Activated naive CD4-positive, alpha-beta T cell treated with anti-CD3 and anti-CD28 coated beads, Interleukin-2, amount 50 U/mL, for 72 hours (primary cell): ENCODE measurements at regions not wholly inside any gene's neighbourhood (a gene's known extent, or its start where the extent isn't known, plus 50 kb on each side); places are given as distances from the start of the nearest gene placed in this dataset.

ENCODE experiments used
- ATAC-seq, 2 donors: fragments of 150-1000 bp; cut with Tn5 transposase; 2 replicates each; pipeline ENCODE4 v1.10.0; 2021; ENCODE audit warnings: mild to moderate bottlenecking in 2 of 2, moderate library complexity in 2 of 2
- DNase-seq, 2 donors: peaks; one replicate each; pipeline ENCODE4 v3.0.0; 2021 to 2022; ENCODE audit warnings: low spot score in 2 of 2
- H3K27ac Mint-ChIP-seq, 2 donors: one replicate each; pipeline ENCODE4 v1.8.0; 2022; ENCODE audit warnings: mild to moderate bottlenecking in 2 of 2, mixed read lengths in 2 of 2
- H3K36me3 Mint-ChIP-seq, 2 donors: one replicate each; pipeline ENCODE4 v1.8.0; 2022; ENCODE audit warnings: mixed read lengths in 2 of 2
- H3K9me3 Mint-ChIP-seq, 2 donors: one replicate each; pipeline ENCODE4 v1.8.0; 2022; ENCODE audit warnings: mixed read lengths in 2 of 2

DNA sequence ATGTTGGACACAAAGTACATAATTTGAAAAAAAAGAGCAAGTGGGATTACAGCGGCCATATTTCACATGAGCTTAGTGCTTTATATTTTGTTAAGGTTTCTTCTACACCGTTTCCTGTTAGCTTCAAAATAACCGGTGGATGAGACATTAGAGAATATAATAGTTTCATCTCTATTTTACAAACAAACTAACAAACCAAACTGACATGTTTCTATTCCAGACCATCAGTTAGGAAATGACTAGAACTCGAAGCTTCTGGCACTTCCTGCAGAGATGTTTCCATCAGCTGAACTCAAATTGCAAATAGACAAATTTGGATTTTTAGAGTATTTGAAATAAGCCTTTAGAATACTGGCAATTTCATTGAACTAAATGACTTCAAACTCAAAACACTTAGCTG lies 86.5 kb downstream of the MTRR start:
- Mint-ChIP-seq H3K9me3 (peaks cover 4% of the 10 kb centered on the region in 2 donors), H3K36me3 (no peaks in the 10 kb centered on the region), H3K27ac (no peak overlapping the region)
- ATAC-seq = no peak
- no peak for DNase-seq

DNA sequence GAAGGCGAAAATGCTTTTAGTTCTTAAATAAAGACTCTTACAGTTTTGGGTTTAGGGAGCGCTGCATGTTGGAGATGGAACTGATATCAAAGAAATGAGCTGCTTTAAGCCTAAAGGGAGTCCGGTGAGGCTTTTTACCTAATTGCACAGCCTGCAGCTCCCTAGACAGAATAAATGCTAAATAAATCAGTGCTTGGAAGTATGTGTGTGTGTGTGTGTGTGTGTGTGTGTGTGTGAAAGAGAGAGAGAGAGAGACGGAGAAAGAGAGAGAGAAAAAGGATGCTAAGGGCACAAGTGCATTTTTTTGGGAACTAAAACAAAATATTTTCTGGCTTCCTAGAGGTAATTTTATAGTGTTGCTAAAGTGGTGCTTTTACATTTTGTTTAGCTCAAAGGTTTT lies 88.4 kb downstream of the MTRR start:
- H3K27ac Mint-ChIP-seq = no peak overlapping the region
- DNase-seq = no peak
- H3K9me3 Mint-ChIP-seq = no peaks in the 10 kb centered on the region
- no peak for ATAC-seq
- no peaks in the 10 kb centered on the region for H3K36me3 Mint-ChIP-seq

DNA sequence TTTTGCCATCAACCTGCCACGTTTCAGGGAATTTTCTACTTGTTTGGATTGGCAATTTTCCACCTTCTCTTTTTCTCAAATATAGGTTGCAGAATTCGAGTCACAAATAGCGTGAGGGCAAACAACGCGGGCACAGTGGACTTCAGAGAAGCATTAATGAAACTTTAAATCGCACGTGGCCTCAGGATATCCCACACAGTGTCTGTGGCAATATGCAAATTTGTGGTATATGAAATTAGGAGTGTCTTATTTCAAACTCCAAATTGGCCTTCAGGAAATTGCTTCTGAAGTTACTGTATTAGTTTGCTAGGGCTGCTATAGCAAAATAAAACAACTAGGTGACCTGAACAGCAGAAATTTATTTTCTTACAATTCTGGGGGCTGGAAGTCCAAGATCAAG lies 91.2 kb downstream of the MTRR start:
- H3K9me3 Mint-ChIP-seq = no peaks in the 10 kb centered on the region
- DNase-seq = no peak
- H3K36me3 Mint-ChIP-seq = no peaks in the 10 kb centered on the region
- no peak overlapping the region for H3K27ac Mint-ChIP-seq
- ATAC-seq = no peak

DNA sequence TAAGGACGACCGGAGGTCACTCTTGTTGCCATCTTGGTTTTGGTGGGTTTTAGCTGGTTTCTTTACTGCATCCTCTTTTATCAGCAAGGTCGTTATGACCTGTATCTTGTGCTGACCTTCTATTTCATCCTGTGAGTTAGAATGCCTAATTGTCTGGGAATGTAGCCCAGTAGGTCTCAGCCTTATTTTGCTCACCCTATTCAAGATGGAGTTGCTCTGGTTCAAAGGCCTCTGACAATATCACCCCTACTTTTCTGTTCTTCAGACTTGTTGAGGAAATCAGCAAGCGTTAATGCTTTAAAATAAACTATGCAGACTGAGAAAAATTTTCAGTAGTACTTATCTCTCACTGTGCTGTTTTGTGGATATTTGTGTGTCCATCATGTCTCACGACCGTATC lies 92.6 kb downstream of the MTRR start:
- Mint-ChIP-seq H3K36me3 (no peaks in the 10 kb centered on the region), H3K27ac (no peak overlapping the region), H3K9me3 (no peaks in the 10 kb centered on the region)
- DNase-seq = no peak
- no peak for ATAC-seq

DNA sequence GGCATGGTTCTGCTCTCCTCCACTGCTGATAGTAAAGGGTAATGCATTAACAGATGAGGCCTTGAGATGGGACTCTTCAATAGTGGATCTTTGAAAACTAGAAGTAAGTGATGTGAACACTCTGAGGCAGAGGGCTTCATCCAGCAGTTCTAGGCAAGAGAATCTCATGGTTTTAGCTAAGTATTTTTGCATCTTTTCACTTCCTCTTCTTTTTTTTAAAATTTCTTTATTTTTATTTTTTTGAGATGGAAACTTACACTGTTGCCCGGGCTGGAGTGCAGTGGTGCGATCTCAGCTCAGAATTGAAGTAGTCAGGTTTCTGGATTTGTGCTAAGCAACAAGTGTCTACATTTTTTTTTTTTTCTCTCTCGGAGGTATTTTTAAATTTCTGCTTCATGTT lies 101.9 kb downstream of the MTRR start:
- ATAC-seq = no peak
- Mint-ChIP-seq H3K27ac (no peak overlapping the region), H3K36me3 (no peaks in the 10 kb centered on the region), H3K9me3 (peaks cover 4% of the 10 kb centered on the region in 2 donors)
- DNase-seq = no peak

DNA sequence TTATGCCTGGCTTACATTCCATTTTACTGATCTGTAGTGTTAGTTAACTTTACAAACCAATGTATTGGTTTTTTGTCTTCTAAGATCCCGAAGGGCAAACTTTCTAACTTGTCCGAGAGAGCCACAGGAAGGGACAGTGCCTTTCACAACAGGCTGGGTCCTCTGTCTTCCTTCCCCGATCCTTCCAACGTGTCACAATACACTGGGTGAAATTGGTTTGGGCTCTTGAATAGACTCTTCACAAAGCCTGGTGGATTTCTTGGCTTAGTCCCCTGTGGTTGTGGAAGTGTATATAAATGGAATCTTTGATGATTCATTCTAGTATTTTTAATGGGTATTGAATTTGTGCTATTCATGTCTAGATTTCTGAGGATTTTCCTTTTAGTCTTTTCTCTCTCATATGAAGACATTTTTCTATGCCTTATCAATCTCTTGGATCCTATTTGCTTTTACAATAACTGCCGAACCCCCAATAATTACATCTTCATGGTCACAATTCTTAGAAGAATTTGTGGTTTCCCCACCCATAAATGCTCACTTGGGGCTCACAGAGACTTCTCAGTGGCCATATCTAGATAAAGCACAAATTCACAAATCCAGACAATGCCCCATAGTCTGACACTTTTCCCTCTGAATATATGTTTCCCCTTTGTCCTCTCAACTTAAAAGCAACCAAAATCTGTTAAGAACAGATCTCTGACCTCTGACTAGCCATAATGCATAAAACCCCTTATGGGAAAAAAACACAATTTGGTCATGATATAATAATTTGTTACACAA lies 107.7 kb downstream of the MTRR start:
- ATAC-seq = no peak
- H3K27ac Mint-ChIP-seq = no peak overlapping the region
- peaks cover 0 to 4% of the 10 kb centered on the region in 2 donors for H3K9me3 Mint-ChIP-seq
- no peaks in the 10 kb centered on the region for H3K36me3 Mint-ChIP-seq
- no peak for DNase-seq

DNA sequence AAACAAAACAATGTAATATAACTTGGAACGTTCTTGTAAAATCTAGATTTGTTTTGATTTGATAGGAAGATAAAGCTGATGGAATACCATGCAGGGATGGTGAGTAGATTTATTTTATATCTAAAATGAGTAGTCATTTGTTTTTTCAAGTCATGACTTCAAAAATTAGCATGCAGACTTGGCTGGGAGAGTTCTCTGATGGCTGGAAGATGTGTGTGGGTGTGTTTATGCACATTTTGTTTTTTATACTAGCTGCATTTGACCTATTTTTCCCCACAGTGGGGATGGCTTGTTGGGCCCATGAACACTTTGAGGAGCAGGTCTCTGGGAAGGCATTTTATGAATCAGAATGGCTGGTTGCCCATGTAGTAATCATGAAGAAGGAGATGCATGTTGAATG lies 109.2 kb downstream of the MTRR start:
- DNase-seq = no peak
- Mint-ChIP-seq H3K9me3 (no peaks in the 10 kb centered on the region), H3K27ac (no peak overlapping the region), H3K36me3 (no peaks in the 10 kb centered on the region)
- ATAC-seq = no peak

DNA sequence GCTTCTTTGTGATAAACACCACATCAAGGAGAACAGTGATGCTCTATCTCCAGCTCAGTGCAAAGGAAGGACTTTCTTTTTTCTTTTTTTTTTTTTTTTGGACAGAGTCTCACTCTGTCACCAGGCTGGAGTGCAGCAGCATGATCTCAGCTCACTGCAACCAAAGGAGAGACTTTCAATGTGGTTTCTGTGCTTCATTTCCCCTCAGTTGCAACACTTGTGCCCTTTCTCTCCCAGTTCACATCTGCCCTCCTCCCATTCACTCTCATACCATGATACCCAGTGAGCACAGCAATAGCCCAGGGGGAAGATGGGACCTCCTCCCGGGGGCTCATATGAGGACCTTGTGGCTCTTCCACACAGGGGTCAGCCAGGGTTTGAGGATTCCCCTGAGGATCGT lies 110.0 kb downstream of the MTRR start:
- Mint-ChIP-seq H3K9me3 (no peaks in the 10 kb centered on the region), H3K27ac (no peak overlapping the region), H3K36me3 (no peaks in the 10 kb centered on the region)
- ATAC-seq (no peak), DNase-seq (no peak)

DNA sequence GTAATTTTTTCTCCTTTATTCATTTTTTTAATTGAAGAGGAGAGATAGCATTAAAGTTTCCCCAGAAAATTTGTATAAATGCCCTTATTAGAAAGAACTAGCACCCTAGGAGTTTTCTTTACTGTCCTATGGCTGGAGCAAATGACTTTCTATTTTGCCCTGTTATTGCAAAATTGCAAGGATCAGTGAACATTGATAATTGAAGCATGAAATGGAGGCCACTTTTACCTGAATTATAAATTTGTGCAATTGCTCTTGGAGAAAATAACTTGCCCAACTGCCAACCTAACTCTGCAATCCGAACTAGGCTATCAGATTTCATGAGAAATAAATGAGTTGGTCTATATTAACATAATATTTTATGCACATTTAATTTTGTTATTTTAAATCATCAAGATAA lies 111.9 kb downstream of the MTRR start:
- ATAC-seq (no peak), DNase-seq (no peak)
- H3K27ac Mint-ChIP-seq = no peak overlapping the region
- H3K9me3 Mint-ChIP-seq = no peaks in the 10 kb centered on the region
- H3K36me3 Mint-ChIP-seq = no peaks in the 10 kb centered on the region

DNA sequence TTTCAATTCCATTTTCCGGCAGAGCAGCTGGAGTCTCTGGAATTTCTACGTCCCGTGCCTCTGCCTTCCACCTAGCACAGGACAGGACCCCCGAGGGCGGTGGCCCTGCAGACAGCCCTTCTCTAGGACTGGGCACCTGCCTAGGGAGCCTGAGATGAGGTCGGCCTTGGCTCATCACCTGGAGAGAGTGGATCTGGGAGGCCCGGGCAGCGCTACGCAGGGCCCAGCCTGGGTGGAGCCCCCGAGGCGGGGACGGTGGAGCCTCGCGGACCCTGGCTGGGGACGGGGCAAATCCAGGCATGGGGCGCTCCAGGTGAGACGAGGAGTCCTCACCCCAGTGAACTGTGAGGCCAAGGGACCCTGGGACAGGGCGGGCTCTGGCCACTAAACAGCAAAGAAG lies 114.5 kb downstream of the MTRR start:
- H3K9me3 Mint-ChIP-seq = no peaks in the 10 kb centered on the region
- no peaks in the 10 kb centered on the region for H3K36me3 Mint-ChIP-seq
- DNase-seq = no peak
- H3K27ac Mint-ChIP-seq = no peak overlapping the region
- no peak for ATAC-seq

DNA sequence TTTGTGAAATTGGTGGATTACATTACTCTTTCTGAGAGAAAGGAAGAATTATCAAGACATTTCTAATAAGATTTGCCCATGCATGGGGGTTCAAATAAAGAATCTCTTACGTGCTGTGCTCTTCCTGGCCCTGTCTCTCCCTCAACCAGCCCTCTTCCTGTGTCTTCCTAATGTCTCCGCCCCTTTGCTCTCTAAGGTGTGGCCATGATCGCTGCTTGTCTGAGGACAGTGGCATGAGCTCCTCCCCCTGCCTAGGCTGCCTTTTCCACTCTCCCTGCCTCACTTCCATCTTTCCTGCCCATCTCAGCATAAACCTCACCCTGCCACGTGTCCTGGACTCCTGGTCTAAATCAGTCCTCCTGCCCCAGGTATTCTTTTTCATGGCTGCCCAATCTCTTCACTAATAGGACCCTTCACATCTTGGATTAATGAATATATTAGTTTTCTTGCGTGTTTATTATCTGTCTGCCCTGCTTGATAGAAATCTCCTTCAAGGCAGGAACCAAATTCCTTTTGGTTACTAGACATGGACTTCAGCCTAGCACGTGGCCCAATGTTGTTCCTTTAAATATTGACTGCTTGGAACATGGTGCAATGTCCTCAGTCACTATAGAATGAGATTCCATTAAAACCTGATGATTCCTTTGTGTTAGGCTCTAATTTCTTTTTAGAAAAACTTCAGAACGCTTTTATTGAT lies 122.3 kb downstream of the MTRR start:
- H3K9me3 Mint-ChIP-seq = peaks cover 0 to 10% of the 10 kb centered on the region in 2 donors
- H3K36me3 Mint-ChIP-seq = no peaks in the 10 kb centered on the region
- H3K27ac Mint-ChIP-seq = no peak overlapping the region
- ATAC-seq (no peak), DNase-seq (no peak)

DNA sequence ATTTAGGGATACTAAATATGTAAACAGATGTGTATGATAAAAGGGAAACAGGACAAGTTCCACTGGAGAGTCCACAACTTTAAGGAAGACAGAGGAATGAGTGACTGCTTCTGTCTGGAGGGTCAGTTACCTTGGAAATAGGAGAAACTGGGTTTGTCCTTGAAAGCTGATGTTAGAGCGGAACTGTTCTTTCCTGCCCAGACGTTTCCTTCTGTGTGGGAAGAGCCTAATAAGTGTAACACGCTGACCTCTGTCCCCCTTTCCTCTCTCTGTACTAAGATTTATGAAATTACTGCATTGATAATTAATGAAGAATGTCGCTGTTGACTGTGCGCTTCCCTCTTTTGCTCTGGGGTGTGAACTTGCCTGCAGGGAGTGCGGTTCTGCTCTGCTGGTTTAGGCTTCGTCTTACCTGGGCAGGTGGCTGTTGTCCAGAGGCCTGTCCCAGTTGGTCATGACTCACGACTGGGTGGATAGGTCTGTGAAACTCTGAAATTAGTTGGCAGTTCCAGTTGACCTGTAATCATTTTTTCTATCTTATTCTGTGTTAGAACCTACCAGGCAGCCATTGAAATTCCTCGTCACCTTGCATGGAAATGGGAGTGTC lies 126.8 kb downstream of the MTRR start:
- Mint-ChIP-seq H3K36me3 (no peaks in the 10 kb centered on the region), H3K9me3 (peaks cover 3 to 10% of the 10 kb centered on the region in 2 donors), H3K27ac (no peak overlapping the region)
- ATAC-seq (no peak), DNase-seq (no peak)

DNA sequence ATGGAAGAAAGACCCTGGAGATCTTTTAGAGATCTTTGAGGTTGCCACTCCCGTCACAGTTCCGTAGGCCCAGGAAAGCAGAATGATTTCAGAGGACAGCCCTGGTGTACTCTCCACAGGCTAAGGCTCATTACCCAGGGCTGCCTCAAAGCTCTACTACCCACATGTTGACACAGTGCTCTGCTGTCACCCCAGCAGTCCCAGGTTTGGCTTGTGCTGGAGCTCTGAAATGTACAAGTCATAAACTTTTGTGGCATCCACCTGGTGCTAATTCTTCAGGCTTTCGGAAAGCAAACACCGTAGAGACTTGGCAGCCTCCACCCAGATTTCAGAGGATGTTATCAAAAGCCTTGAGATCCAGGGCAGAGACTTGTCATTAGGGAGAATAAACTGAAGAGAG lies 136.5 kb downstream of the MTRR start:
- H3K27ac Mint-ChIP-seq = no peak overlapping the region
- peaks cover 6 to 12% of the 10 kb centered on the region in 2 donors for H3K9me3 Mint-ChIP-seq
- DNase-seq = no peak
- peaks cover 0 to 5% of the 10 kb centered on the region in 2 donors for H3K36me3 Mint-ChIP-seq
- ATAC-seq = no peak

DNA sequence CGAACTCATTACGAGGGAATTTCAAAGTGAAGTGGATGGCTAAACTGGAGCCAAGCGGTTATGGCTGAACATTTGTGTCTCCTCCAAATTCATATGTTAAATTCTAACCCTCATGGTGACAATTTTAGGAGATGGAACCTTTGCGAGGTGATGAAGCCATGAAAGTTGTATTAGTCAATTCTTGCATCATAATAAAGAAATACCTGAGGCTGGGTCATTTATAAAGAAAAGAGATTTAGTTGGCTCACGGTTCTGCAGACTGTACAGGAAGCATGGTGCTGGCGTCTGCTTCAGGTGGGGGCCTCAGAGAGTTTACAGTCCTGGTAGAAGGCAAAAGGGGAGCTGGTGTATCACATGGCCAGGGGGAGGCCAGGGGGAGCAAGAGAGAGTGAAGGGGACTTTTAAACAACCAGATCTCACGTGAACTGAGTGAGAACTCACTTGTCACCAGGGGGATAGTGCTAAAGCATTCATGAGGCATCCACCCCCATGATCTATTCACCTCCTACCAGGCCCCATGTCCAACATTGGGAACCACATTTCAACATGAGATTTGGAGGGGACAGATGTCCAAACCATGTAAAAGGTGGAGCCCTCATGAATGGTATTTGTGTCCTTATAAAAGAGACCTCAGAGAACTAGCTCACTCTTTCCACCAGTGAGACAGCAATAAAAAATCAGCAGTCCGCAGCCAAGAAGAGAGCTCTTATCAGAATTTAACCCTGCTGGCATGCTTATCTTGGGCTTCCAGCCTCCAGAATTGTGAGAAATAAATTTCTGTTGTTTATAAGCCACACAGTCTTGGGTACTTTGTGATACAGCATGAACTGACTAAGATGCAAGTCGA lies 143.4 kb downstream of the MTRR start:
- H3K9me3 Mint-ChIP-seq = peaks cover 3 to 5% of the 10 kb centered on the region in 2 donors
- DNase-seq (no peak), ATAC-seq (no peak)
- H3K36me3 Mint-ChIP-seq = peaks cover 0 to 4% of the 10 kb centered on the region in 2 donors
- H3K27ac Mint-ChIP-seq = no peak overlapping the region

DNA sequence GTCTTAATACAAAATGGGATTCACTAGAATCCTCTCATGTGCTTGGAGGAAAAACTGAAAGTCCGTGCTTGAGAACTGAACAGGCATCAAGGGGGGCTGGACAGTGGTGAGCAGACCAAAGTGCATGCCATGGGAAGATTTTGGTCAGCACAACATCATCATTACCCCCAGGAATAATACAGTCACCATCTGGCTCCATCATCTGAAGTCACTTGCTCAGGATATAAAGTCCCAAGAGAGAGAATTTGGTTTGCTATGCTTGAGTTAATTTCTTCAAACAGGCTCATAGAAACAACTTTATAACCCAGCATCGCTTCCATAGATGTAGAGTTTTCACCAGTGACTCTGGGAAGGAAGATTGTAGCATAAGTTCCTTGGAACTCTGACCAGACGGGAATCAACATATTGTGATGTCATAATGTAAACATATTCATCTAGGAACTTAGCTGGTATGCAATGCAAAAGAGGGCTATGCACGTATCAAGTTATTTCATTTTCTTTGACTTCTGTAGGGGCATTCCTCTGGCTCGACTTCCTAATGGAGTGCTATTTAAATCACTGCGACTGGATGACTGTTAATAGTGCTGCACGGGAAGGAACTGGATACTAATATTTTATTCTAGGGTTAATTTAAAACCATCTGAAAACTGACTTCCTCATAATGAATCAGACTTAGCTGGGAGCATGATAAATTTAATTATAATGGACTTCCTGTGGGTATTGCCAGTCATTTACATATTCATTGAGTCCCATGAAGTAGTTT lies 145.2 kb downstream of the MTRR start:
- Mint-ChIP-seq H3K9me3 (peaks cover 0 to 6% of the 10 kb centered on the region in 2 donors), H3K27ac (no peak overlapping the region), H3K36me3 (no peaks in the 10 kb centered on the region)
- no peak for ATAC-seq
- DNase-seq = no peak

DNA sequence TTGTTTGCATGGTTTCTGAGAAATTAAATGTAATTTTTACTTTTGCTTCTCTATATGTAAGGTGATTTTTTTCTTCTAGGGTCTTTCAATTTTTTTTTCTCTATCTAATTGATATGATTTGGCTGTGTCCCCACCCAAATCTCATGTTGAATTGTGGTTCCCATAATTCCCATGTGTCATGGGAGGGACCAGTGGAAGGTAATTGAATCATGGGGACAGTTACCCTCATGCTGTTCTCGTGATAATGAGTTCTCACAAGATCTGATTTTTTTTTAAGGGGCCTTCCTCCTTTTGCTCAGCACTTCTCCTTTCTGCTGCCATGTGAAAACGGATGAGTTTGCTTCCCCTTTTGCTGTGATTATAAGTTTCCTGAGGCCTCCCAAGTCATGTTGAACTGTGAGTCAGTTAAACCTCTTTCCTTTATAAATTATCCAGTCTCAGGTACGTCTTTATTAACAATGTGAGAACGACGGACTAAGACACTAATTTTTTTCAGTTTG lies 150.8 kb downstream of the MTRR start:
- no peak for ATAC-seq
- H3K9me3 Mint-ChIP-seq = peaks cover 0 to 21% of the 10 kb centered on the region in 2 donors
- H3K27ac Mint-ChIP-seq = no peak overlapping the region
- DNase-seq = no peak
- no peaks in the 10 kb centered on the region for H3K36me3 Mint-ChIP-seq
